Spleen (tissue), 11 donors: ENCODE measurements at regions not wholly inside any gene's neighbourhood (a gene's known extent, or its start where the extent isn't known, plus 50 kb on each side); places are given as distances from the start of the nearest gene placed in this dataset.

Experiments used
- DNase-seq: peaks from one replicate; pipeline ENCODE4 v3.0.0-alpha.2; 2020
- H3K27ac ChIP-seq, 8 donors: fragments of 200-600 bp; sonication (generic) in 7 of 8; 1 replicate in 4 of 8; 2 replicates in 4 of 8; pipeline versions ENCODE4 v1.5.0 to v1.8.0; 2016 to 2021; ENCODE audit warnings: inconsistent platforms in 4 of 8, mild to moderate bottlenecking in 4 of 8, moderate library complexity in 1 of 8
- H3K27me3 ChIP-seq, 7 donors: fragments of 200-600 bp; sonication (generic) in 6 of 7; replicated peaks in 1 of 7; 1 replicate in 4 of 7; 2 replicates in 3 of 7; pipeline versions ENCODE4 v1.5.0 to v1.8.0; 2016 to 2021; ENCODE audit warnings: inconsistent platforms in 3 of 7, mild to moderate bottlenecking in 1 of 7
- H3K36me3 ChIP-seq, 6 donors: fragments of 200-600 bp; sonication (generic) in 5 of 6; 1 replicate in 4 of 6; 2 replicates in 2 of 6; pipeline versions ENCODE4 v1.5.0 to v1.8.0; 2016 to 2021; ENCODE audit warnings: inconsistent platforms in 2 of 6
- H3K4me1 ChIP-seq, 6 donors: fragments of 200-600 bp; sonication (generic) in 5 of 6; 1 replicate in 3 of 6; 2 replicates in 3 of 6; pipeline versions ENCODE4 v1.5.0 to v1.8.0; 2016 to 2021; ENCODE audit warnings: inconsistent platforms in 3 of 6
- H3K4me3 ChIP-seq, 8 donors: fragments of 200-600 bp; sonication (generic) in 7 of 8; 1 replicate in 4 of 8; 2 replicates in 4 of 8; pipeline versions ENCODE4 v1.5.0 to v1.8.0; 2016 to 2021; ENCODE audit warnings: inconsistent platforms in 4 of 8, mild to moderate bottlenecking in 4 of 8, moderate library complexity in 2 of 8
- H3K9me3 ChIP-seq, 8 donors: fragments of 200-600 bp; sonication (generic) in 7 of 8; 1 replicate in 4 of 8; 2 replicates in 4 of 8; pipeline versions ENCODE4 v1.5.0 to v1.8.0; 2016 to 2021; ENCODE audit warnings: inconsistent platforms in 4 of 8
- CTCF ChIP-seq, 11 experiments: fragments of 200-600 bp in 7 of 11; fragments of 450-650 bp in 4 of 11; sonication (generic) in 4 of 11; IDR thresholded peaks in 8 of 11; conservative IDR thresholded peaks in 3 of 11; 1 replicate in 7 of 11; 2 replicates in 4 of 11; pipeline versions ENCODE4 v1.4.0 to v1.8.0; 2016 to 2021; ENCODE audit warnings: antibody characterized with exemption in 11 of 11, inconsistent platforms in 4 of 11, mild to moderate bottlenecking in 1 of 11
- POLR2A ChIP-seq, 3 donors: fragments of 450-650 bp; IDR thresholded peaks; one replicate each; pipeline ENCODE4 v1.5.1; 2017; ENCODE audit warnings: antibody characterized with exemption in 3 of 3, mild to moderate bottlenecking in 1 of 3
- POLR2AphosphoS5 ChIP-seq, 3 donors: sonication (generic); formaldehyde crosslinking; IDR thresholded peaks; one replicate each; pipeline ENCODE4 v1.5.1; 2017; ENCODE audit warnings: antibody characterized with exemption in 3 of 3
- WGBS, 5 donors: extraction: QIAGEN DNeasy Blood & Tissue Kit in 3 of 5; methylation state at CpG; one replicate each; pipeline versions ENCODE4 v1.1.5 to v1.1.7; 2013 to 2018; 5-methylcytosine and 5-hydroxymethylcytosine counted together
- intact Hi-C: fragments of 100-400 bp; cut with DNase I; formaldehyde crosslinking; loops from one replicate; pipeline ENCODE4 v1.15.0; 2023; ENCODE audit warnings: low total_unique reads
- donor health status: healthy with polysubstance abuse.
- donor health status: DM: no; HTN: no; CAD: no; lungs with moderate emphysema.
- donor health status: DM: no; HTN: no; CAD: no.
- donor health status: Bipolar disorder and iron deficiency.
- donor health status: healthy.
- donor health status: DM: no; HTN: no; CAD: no.
- donor health status: DM: yes; HTN: yes; CAD: no.

- no peak for DNase-seq
- intact Hi-C loops: no loop called here
Observed at GRCh38 chr3:111428301-111428700, 113.7 kb upstream of the CD96 start.

GRCh38 chr3:111434941-111435622 is 106.9 kb upstream of the CD96 start:
- TF ChIP-seq POLR2A (IDR thresholded peaks at IDR 0.05): no peak
- TF ChIP-seq POLR2AphosphoS5 (IDR thresholded peaks at IDR 0.05): no peak
- no peak for TF ChIP-seq CTCF (IDR thresholded peaks at IDR 0.05 in 8 of 11, conservative IDR thresholded peaks at IDR 0.05 in 3 of 11)

More at GRCh38 chr3:111428301-111428700, 113.7 kb upstream of the CD96 start:
- Histone ChIP-seq H3K4me3 (no peak overlapping the region), H3K27me3 (no peaks in the 10 kb centered on the region), H3K36me3 (no peaks in the 10 kb centered on the region), H3K9me3 (peaks cover 0 to 30% (median 13%) of the 10 kb centered on the region in 8 donors), H3K4me1 (no peaks in the 10 kb centered on the region), H3K27ac (no peak overlapping the region)
- TF ChIP-seq CTCF (IDR thresholded peaks at IDR 0.05 in 8 of 11, conservative IDR thresholded peaks at IDR 0.05 in 3 of 11): no peak
- TF ChIP-seq POLR2AphosphoS5 (IDR thresholded peaks at IDR 0.05): no peak
- no peak for TF ChIP-seq POLR2A (IDR thresholded peaks at IDR 0.05)

GRCh38 chr3:111438283-111438682 is 103.7 kb upstream of the CD96 start:
- intact Hi-C loops: no loop called here
- Histone ChIP-seq H3K27ac (no peak overlapping the region), H3K4me3 (no peak overlapping the region), H3K27me3 (no peaks in the 10 kb centered on the region), H3K36me3 (no peaks in the 10 kb centered on the region), H3K9me3 (peaks cover 0 to 9% (median 3%) of the 10 kb centered on the region in 8 donors), H3K4me1 (no peaks in the 10 kb centered on the region)
- WGBS, 5 donors: 77 to 91% (median 84%) methylated on average over 3 of the region's 3 CpGs
- TF ChIP-seq POLR2A (IDR thresholded peaks at IDR 0.05) (no peak), CTCF (IDR thresholded peaks at IDR 0.05 in 8 of 11, conservative IDR thresholded peaks at IDR 0.05 in 3 of 11) (no peak), POLR2AphosphoS5 (IDR thresholded peaks at IDR 0.05) (no peak)
- DNase-seq: no peak

More at GRCh38 chr3:111434941-111435622, 106.9 kb upstream of the CD96 start:
- no peaks in the 10 kb centered on the region for H3K36me3 ChIP-seq
- peaks cover 0 to 13% (median 7%) of the 10 kb centered on the region in 8 donors for H3K9me3 ChIP-seq
- 78 to 91% (median 85%) methylated on average over 3 of the region's 3 CpGs for WGBS, 5 donors
- no peak for DNase-seq
- no peak overlapping the region for H3K27ac ChIP-seq
- H3K27me3 ChIP-seq: no peaks in the 10 kb centered on the region
- intact Hi-C loops: no loop called here
- H3K4me3 ChIP-seq: no peak overlapping the region
- H3K4me1 ChIP-seq: no peaks in the 10 kb centered on the region

GRCh38 chr3:111454551-111454950 is 87.4 kb upstream of the CD96 start:
- H3K9me3 ChIP-seq: no peaks in the 10 kb centered on the region
- DNase-seq: no peak
- no peaks in the 10 kb centered on the region for H3K27me3 ChIP-seq
- no peaks in the 10 kb centered on the region for H3K36me3 ChIP-seq
- intact Hi-C loops: no loop called here
- no peak for TF ChIP-seq CTCF (IDR thresholded peaks at IDR 0.05 in 8 of 11, conservative IDR thresholded peaks at IDR 0.05 in 3 of 11)
- no peak for TF ChIP-seq POLR2AphosphoS5 (IDR thresholded peaks at IDR 0.05)
- TF ChIP-seq POLR2A (IDR thresholded peaks at IDR 0.05): no peak
- no peak overlapping the region for H3K4me3 ChIP-seq
- no peaks in the 10 kb centered on the region for H3K4me1 ChIP-seq
- H3K27ac ChIP-seq: no peak overlapping the region
- 56 to 73% (median 60%) methylated on average over 3 of the region's 3 CpGs for WGBS, 5 donors
